ENCODE measurements at regions not wholly inside any gene's neighbourhood (a gene's known extent, or its start where the extent isn't known, plus 50 kb on each side); places are given as distances from the start of the nearest gene placed in this dataset.

- DNase-seq (ENCODE audit: low read depth), result no peak
- H3K4me3 ChIP-seq (ENCODE audit: low read depth, low read length), result no peak overlapping the region
- TF ChIP-seq CTCF (conservative IDR thresholded peaks at IDR 0.05; ENCODE audit: low read depth, low read length), result no peak
Observed at GRCh38 chr4:67234296-67234695, 311.0 kb downstream of the CENPC start.

- no peak for TF ChIP-seq CTCF (conservative IDR thresholded peaks at IDR 0.05; ENCODE audit: low read depth, low read length)
- no peak for DNase-seq (ENCODE audit: low read depth)
- H3K4me3 ChIP-seq (ENCODE audit: low read depth, low read length), result no peak overlapping the region
Observed at GRCh38 chr4:67229148-67229547, 316.2 kb downstream of the CENPC start.

GRCh38 chr4:67220861-67221260 is 324.4 kb downstream of the CENPC start:
- DNase-seq (ENCODE audit: low read depth), result no peak
- TF ChIP-seq CTCF (conservative IDR thresholded peaks at IDR 0.05; ENCODE audit: low read depth, low read length), result no peak
- H3K4me3 ChIP-seq (ENCODE audit: low read depth, low read length), result no peak overlapping the region

- DNase-seq (ENCODE audit: low read depth), result no peak
- H3K4me3 ChIP-seq (ENCODE audit: low read depth, low read length), result no peak overlapping the region
- TF ChIP-seq CTCF (conservative IDR thresholded peaks at IDR 0.05; ENCODE audit: low read depth, low read length), result no peak
Observed at GRCh38 chr4:67218883-67219282, 326.4 kb downstream of the CENPC start.

GRCh38 chr4:67207941-67208441 is 337.3 kb downstream of the CENPC start:
- no peak for TF ChIP-seq CTCF (conservative IDR thresholded peaks at IDR 0.05; ENCODE audit: low read depth, low read length)
- H3K4me3 ChIP-seq (ENCODE audit: low read depth, low read length), result no peak overlapping the region
- no peak for DNase-seq (ENCODE audit: low read depth)

- TF ChIP-seq CTCF (conservative IDR thresholded peaks at IDR 0.05; ENCODE audit: low read depth, low read length), result no peak
- no peak overlapping the region for H3K4me3 ChIP-seq (ENCODE audit: low read depth, low read length)
Observed at GRCh38 chr4:67204441-67204840, 340.9 kb downstream of the CENPC start.

GRCh38 chr4:67201334-67201733 is 344.0 kb downstream of the CENPC start:
- TF ChIP-seq CTCF (conservative IDR thresholded peaks at IDR 0.05; ENCODE audit: low read depth, low read length), result no peak
- no peak overlapping the region for H3K4me3 ChIP-seq (ENCODE audit: low read depth, low read length)

More at GRCh38 chr4:67204441-67204840, 340.9 kb downstream of the CENPC start:
- DNase-seq (ENCODE audit: low read depth), result no peak

More at GRCh38 chr4:67201334-67201733, 344.0 kb downstream of the CENPC start:
- DNase-seq (ENCODE audit: low read depth), result no peak
